ENCODE measurements at regions not wholly inside any gene's neighbourhood (a gene's known extent, or its start where the extent isn't known, plus 50 kb on each side); places are given as distances from the start of the nearest gene placed in this dataset.

GRCh38 chr6:164121527-164121926, 707.0 kb downstream of the QKI start:
- H3K27ac Mint-ChIP-seq, result no peak overlapping the region
- Histone ChIP-seq H3K36me3 (ENCODE audit: insufficient read depth, low read length) (no peaks in the 10 kb centered on the region), H3K4me3 (ENCODE audit: low read length) (no peak overlapping the region), H3K4me1 (ENCODE audit: insufficient read depth, low read length) (no peaks in the 10 kb centered on the region), H3K27me3 (ENCODE audit: control insufficient read depth in 1 of 2, insufficient read depth in 2 of 2, low read length in 2 of 2) (no peaks in the 10 kb centered on the region), H3K27ac (ENCODE audit: low read depth in 1 of 2, low read length in 2 of 2) (no peak overlapping the region), H3K9me3 (ENCODE audit: control insufficient read depth in 1 of 2, insufficient read depth in 1 of 2, low read length in 2 of 2) (peaks cover 0 to 14% of the 10 kb centered on the region in 2 experiments)
- ChIA-PET POLR2A (no interaction called here), CTCF (no interaction called here)
- intact Hi-C loops (cut with DNase I, micrococcal nuclease), result no loop called here
- H3K4me1 Mint-ChIP-seq (ENCODE audit: low read depth), result no peaks in the 10 kb centered on the region
- H3K36me3 Mint-ChIP-seq (ENCODE audit: low read depth), result no peaks in the 10 kb centered on the region
- ATAC-seq (ENCODE audit: poor library complexity) (no peak), DNase-seq (no peak)
- H3K4me3 Mint-ChIP-seq, result no peak overlapping the region
- no peaks in the 10 kb centered on the region for H3K27me3 Mint-ChIP-seq
- H3K9me3 Mint-ChIP-seq, result no peaks in the 10 kb centered on the region
- no peak for TF ChIP-seq CTCF (IDR thresholded peaks at IDR 0.05)

- H3K9me3 ChIP-seq (ENCODE audit: control insufficient read depth in 1 of 2, insufficient read depth in 1 of 2, low read length in 2 of 2), result peaks cover 0 to 12% of the 10 kb centered on the region in 2 experiments
- Mint-ChIP-seq H3K4me1 (ENCODE audit: low read depth) (no peaks in the 10 kb centered on the region), H3K4me3 (no peak overlapping the region), H3K9me3 (no peaks in the 10 kb centered on the region), H3K27me3 (peaks cover 17% of the 10 kb centered on the region), H3K27ac (no peak overlapping the region), H3K36me3 (ENCODE audit: low read depth) (no peaks in the 10 kb centered on the region)
- no peak overlapping the region for H3K4me3 ChIP-seq (ENCODE audit: low read length)
- DNase-seq (no peak), ATAC-seq (ENCODE audit: poor library complexity) (no peak)
- no peak for TF ChIP-seq CTCF (IDR thresholded peaks at IDR 0.05)
- intact Hi-C loops (cut with DNase I, micrococcal nuclease), result no loop called here
- ChIA-PET POLR2A (no interaction called here), CTCF (interaction anchor here (0.6 kb wide), 1 partner anchor 82 kb away, joined by 3 read pairs; no protein-coding TSS in a partner anchor)
- no peaks in the 10 kb centered on the region for H3K36me3 ChIP-seq (ENCODE audit: insufficient read depth, low read length)
- no peaks in the 10 kb centered on the region for H3K4me1 ChIP-seq (ENCODE audit: insufficient read depth, low read length)
- no peak overlapping the region for H3K27ac ChIP-seq (ENCODE audit: low read depth in 1 of 2, low read length in 2 of 2)
- peaks cover 0 to 6% of the 10 kb centered on the region in 2 experiments for H3K27me3 ChIP-seq (ENCODE audit: control insufficient read depth in 1 of 2, insufficient read depth in 2 of 2, low read length in 2 of 2)
Measured at GRCh38 chr6:164114651-164115050, 700.1 kb downstream of the QKI start.

- Mint-ChIP-seq H3K27ac (no peak overlapping the region), H3K27me3 (peaks cover 22% of the 10 kb centered on the region), H3K4me3 (no peak overlapping the region), H3K9me3 (no peaks in the 10 kb centered on the region), H3K36me3 (ENCODE audit: low read depth) (no peaks in the 10 kb centered on the region), H3K4me1 (ENCODE audit: low read depth) (no peaks in the 10 kb centered on the region)
- peaks cover 0 to 18% of the 10 kb centered on the region in 2 experiments for H3K9me3 ChIP-seq (ENCODE audit: control insufficient read depth in 1 of 2, insufficient read depth in 1 of 2, low read length in 2 of 2)
- no peaks in the 10 kb centered on the region for H3K36me3 ChIP-seq (ENCODE audit: insufficient read depth, low read length)
- intact Hi-C loops (cut with DNase I, micrococcal nuclease), result no loop called here
- no peak overlapping the region for H3K4me3 ChIP-seq (ENCODE audit: low read length)
- ATAC-seq (ENCODE audit: poor library complexity) (no peak), DNase-seq (no peak)
- CTCF ChIA-PET, result no interaction called here
- TF ChIP-seq CTCF (IDR thresholded peaks at IDR 0.05), result no peak
- POLR2A ChIA-PET, result no interaction called here
- H3K27ac ChIP-seq (ENCODE audit: low read depth in 1 of 2, low read length in 2 of 2), result no peak overlapping the region
- H3K4me1 ChIP-seq (ENCODE audit: insufficient read depth, low read length), result peaks cover 3% of the 10 kb centered on the region
- H3K27me3 ChIP-seq (ENCODE audit: control insufficient read depth in 1 of 2, insufficient read depth in 2 of 2, low read length in 2 of 2), result peaks cover 0 to 6% of the 10 kb centered on the region in 2 experiments
Measured at GRCh38 chr6:164114051-164114450, 699.5 kb downstream of the QKI start.

Measured in CD4-positive, alpha-beta T cell (primary cell).